HG03575 (cell line): ENCODE measurements at regions not wholly inside any gene's neighbourhood (a gene's known extent, or its start where the extent isn't known, plus 50 kb on each side); places are given as distances from the start of the nearest gene placed in this dataset.
"Not testable (repeated sequence)": the region's sequence is repeated elsewhere in the genome, so short reads cannot be mapped to it uniquely, and the experiment has no call there.

Experiments
- ATAC-seq: cut with Tn5 transposase; IDR thresholded peaks from one replicate; pipeline ENCODE4 v1.9.1; 2021; ENCODE audit not compliant: unreplicated experiment, insufficient number of reproducible peaks, low FRiP score; ENCODE audit errors: extremely low read depth

GRCh38 chr3:72276806-72277205, 491.9 kb upstream of the PROK2 start:
- no peak for ATAC-seq

GRCh38 chr3:72275331-72275751, 490.4 kb upstream of the PROK2 start:
- ATAC-seq: no peak

GRCh38 chr3:72274493-72275330, 489.8 kb upstream of the PROK2 start:
- no peak for ATAC-seq

- ATAC-seq: no peak
These were observed 488.7 kb upstream of the PROK2 start for GRCh38 chr3:72273615-72274014.

GRCh38 chr3:72272356-72272755, 487.4 kb upstream of the PROK2 start:
- ATAC-seq: no peak

GRCh38 chr3:72271923-72272322, 487.0 kb upstream of the PROK2 start:
- ATAC-seq: no peak

- no peak for ATAC-seq
These were observed 486.3 kb upstream of the PROK2 start for GRCh38 chr3:72271216-72271615.

GRCh38 chr3:72270730-72271129, 485.8 kb upstream of the PROK2 start:
- ATAC-seq: no peak

- no peak for ATAC-seq
These were observed 485.2 kb upstream of the PROK2 start for GRCh38 chr3:72270072-72270681.

GRCh38 chr3:72269475-72269874, 484.5 kb upstream of the PROK2 start:
- no peak for ATAC-seq

- ATAC-seq: not testable (repeated sequence)
These were observed 482.1 kb upstream of the PROK2 start for GRCh38 chr3:72266921-72267524.

- ATAC-seq: no peak
These were observed 481.0 kb upstream of the PROK2 start for GRCh38 chr3:72266016-72266370.

- ATAC-seq: no peak
These were observed 480.5 kb upstream of the PROK2 start for GRCh38 chr3:72265256-72266015.

GRCh38 chr3:72263223-72263990, 478.5 kb upstream of the PROK2 start:
- no peak for ATAC-seq

- ATAC-seq: no peak
These were observed 477.8 kb upstream of the PROK2 start for GRCh38 chr3:72262736-72263135.

GRCh38 chr3:72261566-72262564, 476.9 kb upstream of the PROK2 start:
- no peak for ATAC-seq

- no peak for ATAC-seq
These were observed 475.6 kb upstream of the PROK2 start for GRCh38 chr3:72260588-72260910.
